K562 (cell line): ENCODE measurements at regions not wholly inside any gene's neighbourhood (a gene's known extent, or its start where the extent isn't known, plus 50 kb on each side); places are given as distances from the start of the nearest gene placed in this dataset.

Experiments used
- EP300 ChIP-seq: IDR thresholded peaks from 2 replicates; pipeline ENCODE4 v1.6.1; 2012; ENCODE audit warnings: low read length, improper control_type of control experiment
- EZH2 ChIP-seq: IDR thresholded peaks from 2 replicates; pipeline ENCODE4 v1.6.1; 2012; ENCODE audit warnings: low read depth, mild to moderate bottlenecking, inconsistent platforms, low read length, borderline replicate concordance
- FOXM1 ChIP-seq, 2 experiments: fragments of 450-650 bp in 1 of 2; sonication (generic) in 1 of 2; formaldehyde crosslinking in 1 of 2; IDR thresholded peaks; 2 replicates each; pipeline versions ENCODE4 v1.6.1 to v1.9.0; 2017 to 2022; ENCODE audit warnings: low read depth in 2 of 2, mild to moderate bottlenecking in 2 of 2, missing genetic modification reagents in 1 of 2, moderate library complexity in 1 of 2
- GATA2 ChIP-seq: sonication (generic); formaldehyde crosslinking; IDR thresholded peaks from 2 replicates; pipeline ENCODE4 v1.4.0; 2020; ENCODE audit warnings: mild to moderate bottlenecking, missing genetic modification reagents
- TF ChIP-seq, protein P1 (sequence below): IDR thresholded peaks from 2 replicates; pipeline ENCODE4 v1.6.1; 2011; ENCODE audit warnings: borderline replicate concordance, low read depth, mild to moderate bottlenecking, moderate library complexity, low read length; ENCODE audit not compliant: insufficient read depth, poor library complexity, severe bottlenecking

DNA sequence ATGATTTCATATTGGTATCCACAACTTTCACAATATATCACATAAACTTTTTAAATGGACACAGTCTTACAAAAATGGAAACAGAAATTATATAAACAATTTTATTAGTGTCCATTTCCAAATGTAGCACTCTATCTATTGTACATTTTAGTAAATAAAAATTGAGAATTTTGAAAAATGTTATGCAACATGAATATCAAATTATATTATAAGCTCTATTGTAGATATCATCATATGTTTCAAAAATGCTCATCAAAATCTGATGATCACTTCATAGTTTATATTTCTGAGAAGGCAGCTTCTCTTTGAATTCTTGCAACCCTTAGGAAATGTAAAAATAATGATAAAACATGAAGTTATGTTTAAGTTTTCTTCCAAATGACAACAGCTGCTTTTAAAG, 1928.6 kb downstream of the PCDH9 start:
- TF ChIP-seq EP300 (no peak), EZH2 (no peak), FOXM1 (IDR thresholded peaks at IDR 0.05; ENCODE audit: low read depth) (no peak), FOXM1 (CRISPR knock-in tag; IDR thresholded peaks at IDR 0.05; ENCODE audit: low read depth) (no peak), GATA2 (no peak)
- TF ChIP-seq, protein P1, sequence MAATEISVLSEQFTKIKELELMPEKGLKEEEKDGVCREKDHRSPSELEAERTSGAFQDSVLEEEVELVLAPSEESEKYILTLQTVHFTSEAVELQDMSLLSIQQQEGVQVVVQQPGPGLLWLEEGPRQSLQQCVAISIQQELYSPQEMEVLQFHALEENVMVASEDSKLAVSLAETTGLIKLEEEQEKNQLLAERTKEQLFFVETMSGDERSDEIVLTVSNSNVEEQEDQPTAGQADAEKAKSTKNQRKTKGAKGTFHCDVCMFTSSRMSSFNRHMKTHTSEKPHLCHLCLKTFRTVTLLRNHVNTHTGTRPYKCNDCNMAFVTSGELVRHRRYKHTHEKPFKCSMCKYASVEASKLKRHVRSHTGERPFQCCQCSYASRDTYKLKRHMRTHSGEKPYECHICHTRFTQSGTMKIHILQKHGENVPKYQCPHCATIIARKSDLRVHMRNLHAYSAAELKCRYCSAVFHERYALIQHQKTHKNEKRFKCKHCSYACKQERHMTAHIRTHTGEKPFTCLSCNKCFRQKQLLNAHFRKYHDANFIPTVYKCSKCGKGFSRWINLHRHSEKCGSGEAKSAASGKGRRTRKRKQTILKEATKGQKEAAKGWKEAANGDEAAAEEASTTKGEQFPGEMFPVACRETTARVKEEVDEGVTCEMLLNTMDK, result no peak
